ENCODE measurements at regions not wholly inside any gene's neighbourhood (a gene's known extent, or its start where the extent isn't known, plus 50 kb on each side); places are given as distances from the start of the nearest gene placed in this dataset.

- Mint-ChIP-seq H3K27ac (no peak overlapping the region), H3K36me3 (no peaks in the 10 kb centered on the region), H3K4me1 (no peaks in the 10 kb centered on the region), H3K9me3 (peaks cover 17% of the 10 kb centered on the region), H3K27me3 (ENCODE audit: low read depth) (peaks cover 13% of the 10 kb centered on the region), H3K4me3 (no peak overlapping the region)
- DNase-seq (ENCODE audit: low spot score in 2 of 2, unreplicated experiment in 2 of 2), result no peak
- no peak for TF ChIP-seq CTCF (IDR thresholded peaks at IDR 0.05; ENCODE audit: unreplicated experiment)
These were observed 217.0 kb upstream of the CXCR4 start for GRCh38 chr2:136334967-136335366.

- no peaks in the 10 kb centered on the region for H3K36me3 Mint-ChIP-seq
- H3K4me3 Mint-ChIP-seq, result no peak overlapping the region
- no peaks in the 10 kb centered on the region for H3K4me1 Mint-ChIP-seq
- no peak overlapping the region for H3K27ac Mint-ChIP-seq
- peaks cover 15% of the 10 kb centered on the region for H3K27me3 Mint-ChIP-seq (ENCODE audit: low read depth)
- TF ChIP-seq CTCF (IDR thresholded peaks at IDR 0.05; ENCODE audit: unreplicated experiment), result no peak
- DNase-seq (ENCODE audit: low spot score in 2 of 2, unreplicated experiment in 2 of 2), result no peak
- H3K9me3 Mint-ChIP-seq, result no peaks in the 10 kb centered on the region
These were observed 214.6 kb upstream of the CXCR4 start for GRCh38 chr2:136332436-136333095.

GRCh38 chr2:136331226-136331625 is 213.3 kb upstream of the CXCR4 start:
- H3K36me3 Mint-ChIP-seq, result no peaks in the 10 kb centered on the region
- H3K4me3 Mint-ChIP-seq, result no peak overlapping the region
- H3K4me1 Mint-ChIP-seq, result no peaks in the 10 kb centered on the region
- peaks cover 15% of the 10 kb centered on the region for H3K27me3 Mint-ChIP-seq (ENCODE audit: low read depth)
- no peak overlapping the region for H3K27ac Mint-ChIP-seq
- no peak for TF ChIP-seq CTCF (IDR thresholded peaks at IDR 0.05; ENCODE audit: unreplicated experiment)
- no peaks in the 10 kb centered on the region for H3K9me3 Mint-ChIP-seq
- DNase-seq (ENCODE audit: low spot score in 2 of 2, unreplicated experiment in 2 of 2), result no peak

DNA sequence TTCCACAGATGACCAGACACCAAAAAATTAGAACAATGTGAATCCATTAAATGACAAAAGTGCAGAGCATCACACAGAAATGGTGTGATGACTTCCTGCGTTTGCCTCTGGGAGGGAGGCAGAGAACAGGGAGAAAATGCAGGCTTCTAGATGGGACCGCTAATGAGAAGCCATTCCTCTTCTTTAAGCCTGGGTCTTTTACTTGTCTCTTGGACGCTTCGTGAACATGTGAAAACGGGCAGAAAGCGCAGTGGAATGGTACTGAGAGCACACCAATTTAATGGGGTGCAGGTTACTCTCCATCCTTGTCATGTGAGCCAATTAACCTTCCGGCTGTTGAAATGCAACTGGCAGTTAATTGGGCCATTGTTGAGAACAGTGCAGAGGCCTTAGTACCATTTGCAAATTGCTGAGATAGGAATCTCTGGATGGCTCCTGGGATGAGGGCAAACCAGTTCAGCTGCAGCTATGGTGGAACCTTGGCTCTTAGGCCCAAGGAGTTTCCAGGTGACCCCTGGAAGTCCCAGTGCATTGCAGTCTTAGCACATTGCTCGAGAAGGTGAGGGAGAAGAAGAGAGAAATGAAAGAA is 210.4 kb upstream of the CXCR4 start:
- Mint-ChIP-seq H3K4me1 (no peaks in the 10 kb centered on the region), H3K4me3 (no peak overlapping the region), H3K27ac (no peak overlapping the region), H3K27me3 (ENCODE audit: low read depth) (peaks cover 12% of the 10 kb centered on the region), H3K36me3 (no peaks in the 10 kb centered on the region), H3K9me3 (no peaks in the 10 kb centered on the region)
- no peak for DNase-seq (ENCODE audit: low spot score in 2 of 2, unreplicated experiment in 2 of 2)
- no peak for TF ChIP-seq CTCF (IDR thresholded peaks at IDR 0.05; ENCODE audit: unreplicated experiment)

DNA sequence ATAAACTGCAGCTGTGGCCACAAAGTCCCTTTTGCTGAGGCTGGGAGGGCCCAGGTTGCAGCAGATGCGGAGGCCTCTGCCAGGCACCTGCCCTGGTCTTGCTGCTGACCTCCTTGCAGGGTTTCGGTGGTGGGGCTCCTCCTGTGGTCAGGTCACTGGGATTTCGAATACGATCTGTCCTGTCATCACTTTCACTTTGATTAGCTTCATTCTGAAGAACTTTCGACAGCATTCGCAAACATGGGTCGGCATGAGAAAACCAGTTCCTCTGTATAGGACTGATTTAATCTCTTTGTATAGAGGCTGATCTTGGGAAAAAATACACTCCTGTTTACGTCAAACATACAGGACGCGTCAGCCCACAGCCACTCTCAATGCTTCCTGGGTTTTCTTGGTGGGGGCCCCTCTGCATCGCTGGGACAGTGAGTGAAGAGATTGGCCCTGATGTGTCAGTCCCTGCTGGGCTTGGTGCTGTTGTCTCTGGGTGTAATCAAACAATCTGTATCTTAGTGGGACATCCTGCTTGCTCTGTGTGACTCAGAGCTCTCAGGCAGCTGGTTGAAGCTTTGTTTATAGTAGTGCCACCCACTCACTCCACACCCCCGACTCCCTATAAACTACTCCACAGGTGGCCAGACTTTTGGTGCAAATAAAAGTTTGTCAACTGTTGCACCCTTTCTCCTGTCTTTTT is 209.4 kb upstream of the CXCR4 start:
- no peaks in the 10 kb centered on the region for H3K36me3 Mint-ChIP-seq
- no peak overlapping the region for H3K27ac Mint-ChIP-seq

More for the DNA sequence above, 209.4 kb upstream of the CXCR4 start:
- TF ChIP-seq CTCF (IDR thresholded peaks at IDR 0.05; ENCODE audit: unreplicated experiment), result no peak
- Mint-ChIP-seq H3K9me3 (no peaks in the 10 kb centered on the region), H3K4me1 (no peaks in the 10 kb centered on the region), H3K27me3 (ENCODE audit: low read depth) (peaks cover 9% of the 10 kb centered on the region), H3K4me3 (no peak overlapping the region)
- DNase-seq (ENCODE audit: low spot score in 2 of 2, unreplicated experiment in 2 of 2), result no peak

Data from mesothelial cell of epicardium (in vitro differentiated cells).